ENCODE measurements at regions not wholly inside any gene's neighbourhood (a gene's known extent, or its start where the extent isn't known, plus 50 kb on each side); places are given as distances from the start of the nearest gene placed in this dataset.

GRCh38 chr21:38060533-38060932 is 144.3 kb upstream of the KCNJ6 start:
- no peak overlapping the region for H3K27ac ChIP-seq
- no peak for TF ChIP-seq CTCF (conservative IDR thresholded peaks at IDR 0.05)

DNA sequence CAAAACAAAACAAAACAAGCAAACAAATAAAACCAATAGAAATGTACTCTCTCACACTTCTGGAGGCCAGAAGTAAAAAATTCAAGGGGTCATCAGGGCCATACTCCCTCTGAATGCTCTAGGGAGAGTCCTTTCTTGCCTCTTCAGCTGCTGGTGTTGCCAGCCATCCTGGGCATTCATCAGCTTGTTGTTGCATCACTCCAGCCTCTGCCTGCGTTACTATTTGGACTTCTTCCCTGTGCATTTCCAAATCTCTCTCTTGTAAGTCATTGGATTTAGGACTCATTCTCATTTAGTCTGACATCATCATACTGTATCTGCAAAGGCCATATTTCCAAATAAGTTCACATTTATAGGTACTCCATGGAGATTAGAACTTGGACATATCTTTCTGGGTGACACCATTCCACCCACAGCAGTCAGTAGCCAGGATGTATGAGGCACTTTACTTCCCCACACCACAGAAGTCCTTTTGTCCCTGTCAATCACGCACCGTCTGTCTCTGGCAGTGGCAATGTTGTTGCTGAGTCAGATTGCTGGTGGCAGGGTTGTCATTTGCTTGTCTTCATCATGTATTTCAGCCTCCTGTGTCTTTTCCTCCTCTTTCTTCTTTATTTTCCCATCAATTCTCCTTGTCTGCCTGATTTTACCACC is 151.0 kb upstream of the KCNJ6 start:
- no peak overlapping the region for H3K27ac ChIP-seq
- no peak for TF ChIP-seq CTCF (conservative IDR thresholded peaks at IDR 0.05)

DNA sequence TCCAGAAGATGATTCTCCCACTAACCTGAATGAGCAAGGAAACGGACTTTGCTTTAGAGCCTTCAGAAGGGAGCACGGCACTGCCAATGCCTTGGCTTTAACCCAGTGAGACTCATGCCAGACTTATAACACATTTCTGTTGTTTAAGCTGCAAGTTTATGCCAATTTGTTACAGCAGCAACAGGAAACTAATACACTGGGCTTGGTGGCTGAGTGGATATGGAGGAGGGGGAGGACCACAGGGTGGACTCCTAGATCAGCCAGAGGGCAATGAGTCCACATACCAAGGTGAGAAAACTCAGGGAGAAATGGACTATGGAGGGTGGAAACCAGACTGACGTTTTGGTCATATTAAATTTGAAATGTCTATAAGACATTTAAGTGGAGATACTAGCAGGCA is 156.2 kb upstream of the KCNJ6 start:
- no peak overlapping the region for H3K27ac ChIP-seq
- TF ChIP-seq CTCF (conservative IDR thresholded peaks at IDR 0.05): no peak

DNA sequence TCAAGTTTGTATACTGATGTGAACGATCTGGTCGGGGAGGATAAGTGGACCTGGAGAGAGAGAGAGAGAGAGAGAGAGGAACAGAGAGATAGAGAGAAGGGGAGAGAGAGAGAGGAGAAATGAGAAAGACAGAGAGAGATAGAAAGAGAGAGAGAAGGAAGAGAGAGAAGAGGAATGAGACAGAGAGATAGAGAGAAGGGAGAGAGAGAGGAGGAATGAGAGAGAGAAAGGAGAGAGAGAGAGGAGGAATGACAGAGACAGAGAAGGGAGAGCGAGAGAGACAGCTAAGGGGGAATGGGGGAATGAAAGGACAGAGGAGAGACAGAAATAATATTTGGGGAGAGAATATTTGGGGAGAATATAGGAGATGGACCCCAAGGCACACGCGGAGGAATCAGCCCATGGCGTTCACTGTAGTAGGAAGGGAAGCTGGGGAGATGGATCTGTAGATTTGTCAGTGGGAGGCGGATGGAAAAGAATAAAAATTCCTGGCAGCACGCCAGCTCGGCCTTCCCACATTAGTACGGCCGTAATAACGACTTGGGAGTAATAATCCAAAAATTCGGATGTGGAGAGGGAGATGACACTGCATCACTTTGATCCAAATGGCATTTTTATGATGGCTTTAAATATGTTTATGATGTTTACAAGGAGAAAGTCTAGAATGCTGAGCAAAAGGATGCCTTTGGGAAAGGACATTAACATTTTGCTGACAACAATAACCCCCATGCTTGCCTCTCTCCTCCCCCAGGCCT is 159.8 kb upstream of the KCNJ6 start:
- TF ChIP-seq CTCF (conservative IDR thresholded peaks at IDR 0.05): no peak
- H3K27ac ChIP-seq: no peak overlapping the region

- TF ChIP-seq CTCF (conservative IDR thresholded peaks at IDR 0.05): no peak
- no peak overlapping the region for H3K27ac ChIP-seq
Observed at GRCh38 chr21:38077569-38077968, 161.3 kb upstream of the KCNJ6 start.

- no peak overlapping the region for H3K27ac ChIP-seq
- TF ChIP-seq CTCF (conservative IDR thresholded peaks at IDR 0.05): no peak
Observed at GRCh38 chr21:38080888-38081287, 164.6 kb upstream of the KCNJ6 start.

DNA sequence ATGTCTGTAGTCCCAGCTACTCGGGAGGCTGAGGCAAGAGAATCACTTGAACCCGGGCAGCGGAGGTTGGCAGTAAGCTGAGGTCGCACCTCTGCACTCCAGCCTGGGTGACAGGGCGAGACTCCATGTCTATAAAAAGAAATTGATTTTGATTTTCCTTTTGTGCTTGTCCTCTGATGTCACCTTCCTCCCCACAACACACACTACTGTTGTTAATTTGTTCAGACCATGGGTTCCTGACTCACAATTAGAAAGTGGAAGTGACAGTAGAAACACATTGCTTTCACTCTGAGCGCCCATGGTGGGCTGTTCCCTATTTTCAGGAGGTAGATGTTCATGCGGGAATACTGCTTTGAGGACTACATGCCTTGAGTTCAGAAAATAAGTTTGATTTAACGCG is 165.5 kb upstream of the KCNJ6 start:
- TF ChIP-seq CTCF (conservative IDR thresholded peaks at IDR 0.05): no peak
- H3K27ac ChIP-seq: no peak overlapping the region
